ENCODE measurements at regions not wholly inside any gene's neighbourhood (a gene's known extent, or its start where the extent isn't known, plus 50 kb on each side); places are given as distances from the start of the nearest gene placed in this dataset.

DNA sequence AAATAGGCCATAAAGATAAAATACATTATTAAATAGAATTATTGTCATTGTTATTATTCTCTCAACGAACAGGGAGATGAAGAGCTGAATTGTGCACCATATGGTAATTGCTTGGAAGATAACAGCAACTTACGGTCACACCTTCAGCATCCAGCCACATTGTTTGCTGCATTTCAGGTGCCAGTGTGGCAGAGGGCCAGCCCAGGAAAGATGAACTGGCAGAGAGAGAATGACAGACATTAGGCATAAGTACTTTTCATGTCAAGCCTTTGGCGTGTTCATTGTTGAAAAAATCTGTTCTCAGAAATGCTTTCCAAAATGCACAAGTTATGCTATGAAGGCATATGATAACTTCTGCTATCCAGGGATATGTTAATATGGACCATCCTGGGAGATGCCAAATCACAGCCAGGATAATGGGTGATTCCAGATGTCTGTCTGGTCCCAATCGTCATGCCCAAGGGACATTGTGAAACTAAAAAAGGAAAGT lies 748.6 kb upstream of the PIK3C3 start:
- Mint-ChIP-seq H3K27ac (ENCODE audit: low read depth, unreplicated experiment) (no peak overlapping the region), H3K36me3 (ENCODE audit: insufficient read depth, unreplicated experiment) (no peaks in the 10 kb centered on the region), H3K4me3 (ENCODE audit: unreplicated experiment) (no peak overlapping the region), H3K27me3 (ENCODE audit: insufficient read depth, unreplicated experiment) (no peaks in the 10 kb centered on the region), H3K9me3 (ENCODE audit: unreplicated experiment) (no peaks in the 10 kb centered on the region), H3K4me1 (ENCODE audit: insufficient read depth, unreplicated experiment) (no peaks in the 10 kb centered on the region)
- POLR2A ChIA-PET: no interaction called here
- CTCF ChIA-PET: no interaction called here
- TF ChIP-seq, protein P1, sequence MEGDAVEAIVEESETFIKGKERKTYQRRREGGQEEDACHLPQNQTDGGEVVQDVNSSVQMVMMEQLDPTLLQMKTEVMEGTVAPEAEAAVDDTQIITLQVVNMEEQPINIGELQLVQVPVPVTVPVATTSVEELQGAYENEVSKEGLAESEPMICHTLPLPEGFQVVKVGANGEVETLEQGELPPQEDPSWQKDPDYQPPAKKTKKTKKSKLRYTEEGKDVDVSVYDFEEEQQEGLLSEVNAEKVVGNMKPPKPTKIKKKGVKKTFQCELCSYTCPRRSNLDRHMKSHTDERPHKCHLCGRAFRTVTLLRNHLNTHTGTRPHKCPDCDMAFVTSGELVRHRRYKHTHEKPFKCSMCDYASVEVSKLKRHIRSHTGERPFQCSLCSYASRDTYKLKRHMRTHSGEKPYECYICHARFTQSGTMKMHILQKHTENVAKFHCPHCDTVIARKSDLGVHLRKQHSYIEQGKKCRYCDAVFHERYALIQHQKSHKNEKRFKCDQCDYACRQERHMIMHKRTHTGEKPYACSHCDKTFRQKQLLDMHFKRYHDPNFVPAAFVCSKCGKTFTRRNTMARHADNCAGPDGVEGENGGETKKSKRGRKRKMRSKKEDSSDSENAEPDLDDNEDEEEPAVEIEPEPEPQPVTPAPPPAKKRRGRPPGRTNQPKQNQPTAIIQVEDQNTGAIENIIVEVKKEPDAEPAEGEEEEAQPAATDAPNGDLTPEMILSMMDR (IDR thresholded peaks at IDR 0.05; ENCODE audit: unreplicated experiment): no peak
- intact Hi-C loops (cut with micrococcal nuclease): no loop called here
- DNase-seq (ENCODE audit: unreplicated experiment): no peak
- BruUV-seq (replicated peaks): no TSS peak

DNA sequence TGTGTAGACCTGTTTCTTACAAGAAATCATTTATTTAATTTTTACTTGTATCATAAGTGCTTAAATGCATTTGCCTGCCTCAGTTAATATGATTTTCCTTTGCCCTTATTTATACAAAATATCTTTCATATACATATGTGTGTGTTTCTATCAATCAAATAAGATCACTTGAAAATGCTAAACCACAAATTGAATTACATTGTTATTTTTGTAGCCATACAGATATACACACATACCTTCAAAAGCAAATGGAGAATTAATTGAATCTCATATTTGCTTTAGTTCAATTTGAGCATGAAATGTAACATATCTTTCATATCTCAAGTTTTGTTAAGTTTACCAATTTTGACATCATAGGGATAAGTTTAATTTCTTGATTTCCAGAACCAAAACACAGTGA lies 755.8 kb upstream of the PIK3C3 start:
- POLR2A ChIA-PET: no interaction called here
- peaks cover 8% of the 10 kb centered on the region for H3K9me3 Mint-ChIP-seq (ENCODE audit: unreplicated experiment)
- BruUV-seq (replicated peaks): no TSS peak

DNA sequence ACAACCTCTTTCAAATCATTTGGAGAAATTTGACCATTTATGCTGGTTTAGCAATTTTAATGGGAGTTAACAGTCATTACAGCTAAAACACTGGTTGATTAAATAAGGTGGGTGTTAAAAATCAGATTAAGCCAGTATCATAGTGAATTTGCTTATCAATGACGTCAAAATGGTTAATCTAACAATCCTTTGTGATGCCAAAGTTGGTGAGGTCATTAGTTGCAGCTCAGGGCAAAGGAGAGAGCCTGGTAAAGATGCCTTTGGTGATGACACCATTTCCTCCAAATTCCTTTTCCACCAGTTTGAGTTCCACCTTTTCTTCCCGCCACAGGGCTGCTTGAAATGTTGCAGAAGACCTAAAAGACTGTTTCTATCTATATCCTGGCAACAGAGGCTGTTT lies 757.1 kb upstream of the PIK3C3 start:
- BruUV-seq (replicated peaks): no TSS peak
- CTCF ChIA-PET: interaction anchor here (0.5 kb wide), 1 partner anchor 9 kb away, joined by 3 read pairs; no protein-coding TSS in a partner anchor
- Mint-ChIP-seq H3K27me3 (ENCODE audit: insufficient read depth, unreplicated experiment) (no peaks in the 10 kb centered on the region), H3K27ac (ENCODE audit: low read depth, unreplicated experiment) (no peak overlapping the region), H3K36me3 (ENCODE audit: insufficient read depth, unreplicated experiment) (no peaks in the 10 kb centered on the region), H3K4me1 (ENCODE audit: insufficient read depth, unreplicated experiment) (peaks cover 6% of the 10 kb centered on the region), H3K9me3 (ENCODE audit: unreplicated experiment) (peaks cover 15% of the 10 kb centered on the region), H3K4me3 (ENCODE audit: unreplicated experiment) (no peak overlapping the region)
- no peak for DNase-seq (ENCODE audit: unreplicated experiment)
- POLR2A ChIA-PET: no interaction called here
- intact Hi-C loops (cut with micrococcal nuclease): no loop called here
- TF ChIP-seq, protein P1 (IDR thresholded peaks at IDR 0.05; ENCODE audit: unreplicated experiment): no peak

More for the DNA sequence above, 755.8 kb upstream of the PIK3C3 start:
- Mint-ChIP-seq H3K4me3 (ENCODE audit: unreplicated experiment) (no peak overlapping the region), H3K27me3 (ENCODE audit: insufficient read depth, unreplicated experiment) (no peaks in the 10 kb centered on the region), H3K36me3 (ENCODE audit: insufficient read depth, unreplicated experiment) (no peaks in the 10 kb centered on the region), H3K27ac (ENCODE audit: low read depth, unreplicated experiment) (no peak overlapping the region), H3K4me1 (ENCODE audit: insufficient read depth, unreplicated experiment) (no peaks in the 10 kb centered on the region)
- CTCF ChIA-PET: interaction anchor here (0.6 kb wide), 1 partner anchor 12 kb away, joined by 3 read pairs; no protein-coding TSS in a partner anchor
- no peak for DNase-seq (ENCODE audit: unreplicated experiment)
- intact Hi-C loops (cut with micrococcal nuclease): no loop called here
- TF ChIP-seq, protein P1 (IDR thresholded peaks at IDR 0.05; ENCODE audit: unreplicated experiment): no peak

DNA sequence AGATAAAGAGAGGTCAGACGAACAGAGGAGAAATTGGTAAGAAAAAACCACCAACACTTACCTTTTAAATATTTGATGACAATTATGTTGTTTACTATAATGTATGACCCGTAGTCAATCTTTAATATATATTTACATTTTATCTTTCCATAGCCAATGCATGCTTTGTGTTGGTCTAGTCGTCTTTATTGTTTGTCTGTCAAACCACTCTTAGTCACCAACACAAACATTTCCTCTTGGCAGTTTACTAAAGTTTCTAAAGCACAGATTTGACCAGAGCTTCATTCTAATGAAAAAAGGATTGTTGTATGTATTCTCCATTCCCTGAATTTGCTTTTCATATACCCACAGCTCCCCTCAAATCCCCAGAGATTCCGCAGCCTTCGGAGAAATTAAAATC lies 784.7 kb upstream of the PIK3C3 start:
- intact Hi-C loops (cut with micrococcal nuclease): no loop called here
- H3K27me3 Mint-ChIP-seq (ENCODE audit: insufficient read depth, unreplicated experiment): no peaks in the 10 kb centered on the region
- DNase-seq (ENCODE audit: unreplicated experiment): no peak
- TF ChIP-seq, protein P1 (IDR thresholded peaks at IDR 0.05; ENCODE audit: unreplicated experiment): no peak
- H3K4me1 Mint-ChIP-seq (ENCODE audit: insufficient read depth, unreplicated experiment): no peaks in the 10 kb centered on the region
- H3K27ac Mint-ChIP-seq (ENCODE audit: low read depth, unreplicated experiment): no peak overlapping the region
- no peak overlapping the region for H3K4me3 Mint-ChIP-seq (ENCODE audit: unreplicated experiment)
- H3K9me3 Mint-ChIP-seq (ENCODE audit: unreplicated experiment): no peaks in the 10 kb centered on the region
- BruUV-seq (replicated peaks): no TSS peak
- CTCF ChIA-PET: interaction anchor here (0.8 kb wide), 1 partner anchor 9 kb away, joined by 3 read pairs; no protein-coding TSS in a partner anchor
- POLR2A ChIA-PET: no interaction called here
- H3K36me3 Mint-ChIP-seq (ENCODE audit: insufficient read depth, unreplicated experiment): no peaks in the 10 kb centered on the region

Data from MCF 10A (cell line).